ENCODE measurements at regions not wholly inside any gene's neighbourhood (a gene's known extent, or its start where the extent isn't known, plus 50 kb on each side); places are given as distances from the start of the nearest gene placed in this dataset.
"Not testable (repeated sequence)": the region's sequence is repeated elsewhere in the genome, so short reads cannot be mapped to it uniquely, and the experiment has no call there.

DNA sequence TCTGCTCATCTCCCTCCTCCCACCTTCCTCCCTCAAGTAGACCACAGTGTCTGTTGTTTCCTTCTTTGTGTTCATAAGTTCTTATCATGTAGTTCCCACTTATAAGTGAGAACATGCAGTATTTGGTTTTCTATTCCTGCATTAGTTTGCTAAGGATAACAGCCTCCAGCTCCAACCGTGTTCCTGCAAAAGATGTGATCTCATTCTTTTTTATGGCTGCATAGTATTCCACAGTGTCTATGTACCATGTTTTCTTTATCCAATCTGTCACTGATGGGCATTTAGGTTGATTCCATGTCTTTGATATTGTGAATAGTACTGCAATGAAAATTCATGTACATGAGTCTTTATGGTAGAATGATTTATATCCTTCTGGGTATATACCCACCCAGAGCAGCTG is 173.5 kb downstream of the MATN1 start:
- TF ChIP-seq, protein P1, sequence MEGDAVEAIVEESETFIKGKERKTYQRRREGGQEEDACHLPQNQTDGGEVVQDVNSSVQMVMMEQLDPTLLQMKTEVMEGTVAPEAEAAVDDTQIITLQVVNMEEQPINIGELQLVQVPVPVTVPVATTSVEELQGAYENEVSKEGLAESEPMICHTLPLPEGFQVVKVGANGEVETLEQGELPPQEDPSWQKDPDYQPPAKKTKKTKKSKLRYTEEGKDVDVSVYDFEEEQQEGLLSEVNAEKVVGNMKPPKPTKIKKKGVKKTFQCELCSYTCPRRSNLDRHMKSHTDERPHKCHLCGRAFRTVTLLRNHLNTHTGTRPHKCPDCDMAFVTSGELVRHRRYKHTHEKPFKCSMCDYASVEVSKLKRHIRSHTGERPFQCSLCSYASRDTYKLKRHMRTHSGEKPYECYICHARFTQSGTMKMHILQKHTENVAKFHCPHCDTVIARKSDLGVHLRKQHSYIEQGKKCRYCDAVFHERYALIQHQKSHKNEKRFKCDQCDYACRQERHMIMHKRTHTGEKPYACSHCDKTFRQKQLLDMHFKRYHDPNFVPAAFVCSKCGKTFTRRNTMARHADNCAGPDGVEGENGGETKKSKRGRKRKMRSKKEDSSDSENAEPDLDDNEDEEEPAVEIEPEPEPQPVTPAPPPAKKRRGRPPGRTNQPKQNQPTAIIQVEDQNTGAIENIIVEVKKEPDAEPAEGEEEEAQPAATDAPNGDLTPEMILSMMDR (IDR thresholded peaks at IDR 0.05): not testable (repeated sequence)
- TF ChIP-seq POLR2A, EP300 (IDR thresholded peaks at IDR 0.05): not testable (repeated sequence)
